Activated naive CD8-positive, alpha-beta T cell treated with anti-CD3 and anti-CD28 coated beads, Interleukin-2, amount 10 ng/mL, durations not matched to agents 7 days and 5 days (primary cell): ENCODE measurements at regions not wholly inside any gene's neighbourhood (a gene's known extent, or its start where the extent isn't known, plus 50 kb on each side); places are given as distances from the start of the nearest gene placed in this dataset.

ENCODE experiments used
- ATAC-seq: fragments of 150-1000 bp; cut with Tn5 transposase; one replicate; pipeline ENCODE4 v1.10.0; 2021; ENCODE audit warnings: low read depth, moderate library complexity
- POLR2A ChIA-PET: fragments of 350-600 bp; sonication (Branson Sonifier 250); formaldehyde crosslinking; loops from one replicate; lab custom pipeline; 2021; ENCODE audit warnings: antibody characterized with exemption; lab: Charles Lee
- DNase-seq: peaks from one replicate; pipeline ENCODE4 v3.0.0; 2021
- H3K27ac Mint-ChIP-seq: one replicate; pipeline ENCODE4 v1.8.0; 2022; ENCODE audit warnings: mild to moderate bottlenecking, mixed read lengths
- H3K27me3 Mint-ChIP-seq: one replicate; pipeline ENCODE4 v1.8.0; 2022; ENCODE audit warnings: mild to moderate bottlenecking, moderate library complexity, mixed read lengths
- H3K36me3 Mint-ChIP-seq: one replicate; pipeline ENCODE4 v1.8.0; 2021; ENCODE audit warnings: mild to moderate bottlenecking, mixed read lengths
- H3K4me1 Mint-ChIP-seq: one replicate; pipeline ENCODE4 v1.8.0; 2021; ENCODE audit warnings: mixed read lengths
- H3K4me3 Mint-ChIP-seq: one replicate; pipeline ENCODE4 v1.8.0; 2022; ENCODE audit warnings: mild to moderate bottlenecking, moderate library complexity, mixed read lengths
- H3K9me3 Mint-ChIP-seq: one replicate; pipeline ENCODE4 v1.8.0; 2021; ENCODE audit warnings: mixed read lengths

DNA sequence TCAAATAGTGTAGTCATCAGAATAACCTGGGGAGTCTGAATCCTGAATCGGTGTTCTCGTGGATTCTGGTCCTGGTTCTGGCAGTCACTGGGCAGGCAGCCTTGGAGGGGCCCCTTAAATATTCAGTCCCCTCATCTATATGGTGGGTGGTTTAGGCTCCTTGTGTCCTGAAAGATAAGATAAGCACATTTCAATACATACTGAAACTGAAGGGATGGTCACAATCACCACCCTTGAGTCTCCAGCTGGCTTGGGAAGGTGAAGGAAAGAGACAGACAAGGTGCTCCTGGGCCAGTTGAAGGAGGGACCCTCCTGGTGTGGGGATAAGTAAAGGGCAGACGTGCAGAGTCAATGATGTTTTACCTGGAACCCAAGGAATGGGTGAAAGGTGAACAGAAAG, 146.7 kb downstream of the CXCL12 start:
- Mint-ChIP-seq H3K27ac (no peak overlapping the region), H3K4me3 (no peak overlapping the region), H3K27me3 (no peaks in the 10 kb centered on the region), H3K36me3 (no peaks in the 10 kb centered on the region), H3K9me3 (peaks cover 7% of the 10 kb centered on the region), H3K4me1 (no peaks in the 10 kb centered on the region)
- ATAC-seq (no peak), DNase-seq (no peak)
- POLR2A ChIA-PET = no interaction called here

DNA sequence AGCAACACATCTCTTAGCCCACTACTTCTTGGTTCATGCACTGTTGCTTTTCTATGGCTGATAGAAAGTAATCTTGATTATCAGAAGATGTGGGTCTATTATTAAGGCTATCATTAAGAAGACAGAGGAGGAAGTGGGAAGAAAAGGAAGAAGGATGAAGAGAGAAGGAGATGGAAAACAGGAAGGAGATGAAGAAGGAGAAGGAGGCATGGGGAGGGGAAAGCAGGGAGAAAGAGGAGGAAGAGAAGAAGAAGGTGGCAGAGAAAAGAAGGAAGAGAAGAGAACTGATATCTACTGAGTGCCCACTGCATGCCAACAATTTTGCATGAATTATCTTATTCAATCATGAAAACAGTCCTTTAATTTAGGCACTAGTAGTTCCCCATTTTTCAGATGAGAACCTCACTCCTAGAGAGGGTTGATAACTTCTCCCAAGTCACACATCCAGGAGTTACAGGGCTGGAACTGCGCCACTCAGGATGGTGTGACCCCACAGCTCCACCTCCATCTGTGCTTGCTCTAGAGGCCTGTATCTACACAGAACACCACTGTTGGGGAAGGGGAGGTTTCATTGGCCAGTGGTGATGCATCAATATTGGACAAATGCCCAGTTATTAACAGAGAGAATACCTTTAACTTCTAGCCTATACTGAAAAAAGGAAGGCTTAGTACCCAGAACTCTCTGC, 147.4 kb downstream of the CXCL12 start:
- POLR2A ChIA-PET = no interaction called here
- ATAC-seq (no peak), DNase-seq (no peak)
- H3K27me3 Mint-ChIP-seq = no peaks in the 10 kb centered on the region
- H3K27ac Mint-ChIP-seq = no peak overlapping the region
- H3K4me1 Mint-ChIP-seq = no peaks in the 10 kb centered on the region
- peaks cover 3% of the 10 kb centered on the region for H3K9me3 Mint-ChIP-seq
- no peaks in the 10 kb centered on the region for H3K36me3 Mint-ChIP-seq
- H3K4me3 Mint-ChIP-seq = no peak overlapping the region

DNA sequence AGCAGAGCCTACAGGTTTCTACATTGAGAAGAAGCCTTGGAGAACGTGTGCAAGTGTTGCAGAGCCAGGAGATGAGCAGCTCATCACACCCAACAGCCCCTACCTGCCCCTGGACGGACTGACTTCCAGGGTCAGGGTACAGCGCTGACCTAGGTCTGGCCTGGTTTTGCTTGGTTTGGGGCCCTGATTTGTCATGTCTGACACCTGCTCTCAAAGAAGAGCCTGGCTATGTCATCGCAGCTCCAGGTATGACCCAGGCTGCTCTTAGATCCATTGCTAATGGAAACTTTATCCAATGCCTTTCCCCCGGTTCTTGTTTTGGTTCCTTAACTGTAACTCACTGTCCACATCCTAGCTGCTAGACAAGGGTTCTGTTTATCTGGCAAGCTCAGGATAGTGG, 149.5 kb downstream of the CXCL12 start:
- POLR2A ChIA-PET = interaction anchor here (0.5 kb wide), 1 partner anchor 417 kb away, joined by 4 read pairs; no protein-coding TSS in a partner anchor
- no peak for DNase-seq
- no peaks in the 10 kb centered on the region for H3K27me3 Mint-ChIP-seq

DNA sequence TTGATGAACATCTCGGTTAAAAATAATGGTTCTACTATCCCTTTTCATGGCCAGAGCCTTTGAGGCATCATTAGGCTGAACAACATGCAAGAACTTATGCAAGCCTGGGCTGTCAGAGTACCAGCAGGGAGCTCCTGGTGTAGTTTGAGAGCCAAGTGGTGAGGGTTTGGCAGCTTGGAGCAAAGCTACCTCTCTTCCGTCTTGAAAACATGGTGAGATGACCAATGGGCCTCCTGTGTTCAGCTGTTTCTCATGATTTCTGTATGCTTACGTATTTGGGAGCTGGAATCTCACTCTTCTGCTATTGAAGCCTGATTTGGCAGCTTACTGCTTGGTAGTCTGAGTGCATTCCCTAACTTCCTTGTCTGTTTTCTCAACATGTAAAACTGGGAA, 150.4 kb downstream of the CXCL12 start:
- Mint-ChIP-seq H3K27me3 (no peaks in the 10 kb centered on the region), H3K27ac (no peak overlapping the region), H3K4me1 (no peaks in the 10 kb centered on the region), H3K4me3 (no peak overlapping the region), H3K36me3 (no peaks in the 10 kb centered on the region), H3K9me3 (peaks cover 1% of the 10 kb centered on the region)
- POLR2A ChIA-PET = no interaction called here
- DNase-seq = no peak
- no peak for ATAC-seq

More for the DNA sequence above, 149.5 kb downstream of the CXCL12 start:
- no peak overlapping the region for H3K27ac Mint-ChIP-seq
- no peak overlapping the region for H3K4me3 Mint-ChIP-seq
- ATAC-seq = no peak
- no peaks in the 10 kb centered on the region for H3K4me1 Mint-ChIP-seq
- peaks cover 4% of the 10 kb centered on the region for H3K9me3 Mint-ChIP-seq
- no peaks in the 10 kb centered on the region for H3K36me3 Mint-ChIP-seq

DNA sequence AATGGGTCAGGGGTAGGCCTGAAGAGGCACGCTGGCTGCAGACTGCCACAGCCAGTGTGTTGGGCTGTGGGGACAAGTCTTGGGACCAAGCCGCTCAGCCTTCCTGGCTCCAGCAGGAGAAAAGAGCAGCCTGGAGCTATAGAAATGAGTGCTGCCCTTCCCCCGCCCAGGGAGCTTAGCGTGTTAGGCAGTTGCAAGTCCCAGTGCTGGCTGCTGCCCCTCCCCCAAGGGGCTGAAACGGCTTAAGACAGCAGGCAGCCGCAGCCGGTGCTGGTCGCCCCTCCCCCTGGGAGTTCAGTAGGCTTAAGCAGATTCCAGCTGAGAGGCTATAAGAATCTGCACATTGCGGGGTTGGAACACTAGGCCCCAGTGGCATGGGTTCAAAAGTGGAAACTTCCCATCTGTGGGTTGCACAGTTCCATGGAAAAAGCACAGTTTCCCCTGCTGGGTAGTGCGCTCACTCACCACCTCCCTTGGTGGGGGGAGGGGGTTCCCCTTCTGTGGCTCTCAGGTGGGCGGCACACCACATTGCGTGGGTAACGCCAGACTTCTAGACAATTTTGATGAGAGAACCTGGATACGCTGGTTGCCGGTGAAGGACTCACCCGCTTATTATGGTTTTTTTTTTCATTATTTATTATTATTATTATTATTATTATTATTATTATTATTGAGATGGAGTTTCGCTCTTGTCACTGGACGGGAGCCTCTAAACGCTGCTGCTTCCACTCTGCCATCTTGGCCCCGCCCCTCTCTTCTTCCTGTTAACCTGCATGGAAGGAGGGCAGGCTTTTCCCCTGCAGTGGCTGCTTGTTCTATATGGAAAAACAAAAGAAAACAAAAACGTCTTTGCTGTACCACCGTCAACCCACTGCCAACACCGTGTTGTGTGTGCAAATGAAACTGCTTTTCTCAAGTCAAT, 151.1 kb downstream of the CXCL12 start:
- no peaks in the 10 kb centered on the region for H3K4me1 Mint-ChIP-seq
- POLR2A ChIA-PET = no interaction called here
- H3K9me3 Mint-ChIP-seq = peaks cover 3% of the 10 kb centered on the region
- no peaks in the 10 kb centered on the region for H3K36me3 Mint-ChIP-seq
- DNase-seq (no peak), ATAC-seq (no peak)
- no peak overlapping the region for H3K4me3 Mint-ChIP-seq
- H3K27me3 Mint-ChIP-seq = no peaks in the 10 kb centered on the region
- H3K27ac Mint-ChIP-seq = no peak overlapping the region

DNA sequence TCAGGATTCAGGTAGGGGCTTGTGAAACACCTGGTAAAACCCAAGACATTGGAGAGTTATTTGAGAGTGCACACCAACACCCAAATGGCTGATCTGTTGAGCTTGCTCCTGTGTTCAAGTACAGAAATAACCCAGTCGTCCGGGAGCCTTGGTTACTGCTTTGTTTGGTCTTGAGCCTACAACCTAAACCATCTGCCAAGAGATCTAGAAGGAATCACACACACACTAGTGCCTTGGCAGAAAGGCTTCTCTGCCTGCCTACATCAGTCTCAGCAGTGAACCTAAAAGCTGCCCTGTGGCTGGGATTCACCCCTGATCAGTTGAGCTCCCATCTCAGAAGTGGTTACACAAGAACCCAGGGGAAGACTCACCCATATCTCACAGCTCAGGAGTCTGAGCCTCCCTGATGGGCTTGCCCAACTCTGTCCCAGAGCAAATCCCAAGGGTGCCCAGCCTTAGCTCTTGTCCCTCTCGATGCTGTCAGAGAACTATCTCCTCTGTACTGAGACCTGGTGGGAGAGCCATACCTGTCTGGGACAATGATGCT, 167.6 kb downstream of the CXCL12 start:
- POLR2A ChIA-PET = no interaction called here
- Mint-ChIP-seq H3K27me3 (peaks cover 2% of the 10 kb centered on the region), H3K9me3 (peaks cover 6% of the 10 kb centered on the region), H3K27ac (no peak overlapping the region), H3K4me3 (no peak overlapping the region), H3K4me1 (no peaks in the 10 kb centered on the region), H3K36me3 (no peaks in the 10 kb centered on the region)
- ATAC-seq (no peak), DNase-seq (no peak)

DNA sequence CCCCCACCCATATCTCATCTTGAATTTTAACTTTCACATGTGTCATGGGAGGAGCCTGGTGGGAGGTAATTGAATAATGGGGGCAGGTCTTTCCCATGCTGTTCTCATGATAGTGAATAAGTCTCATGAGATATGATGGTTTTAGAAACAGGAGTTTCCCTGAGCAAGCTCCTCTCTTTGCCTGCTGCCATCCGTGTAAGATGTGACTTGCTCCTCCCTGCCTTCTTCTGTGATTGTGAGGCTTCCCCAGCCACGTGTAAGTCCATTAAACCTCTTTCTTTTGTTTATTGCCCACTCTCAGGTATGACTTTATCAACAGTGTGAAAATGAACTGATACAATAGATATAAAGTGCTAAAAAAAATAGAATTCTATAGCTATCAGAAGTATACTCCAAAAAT, 168.8 kb downstream of the CXCL12 start:
- Mint-ChIP-seq H3K4me1 (no peaks in the 10 kb centered on the region), H3K36me3 (no peaks in the 10 kb centered on the region), H3K27me3 (peaks cover 2% of the 10 kb centered on the region), H3K27ac (no peak overlapping the region), H3K9me3 (peaks cover 6% of the 10 kb centered on the region), H3K4me3 (no peak overlapping the region)
- ATAC-seq (no peak), DNase-seq (no peak)
- POLR2A ChIA-PET = no interaction called here

DNA sequence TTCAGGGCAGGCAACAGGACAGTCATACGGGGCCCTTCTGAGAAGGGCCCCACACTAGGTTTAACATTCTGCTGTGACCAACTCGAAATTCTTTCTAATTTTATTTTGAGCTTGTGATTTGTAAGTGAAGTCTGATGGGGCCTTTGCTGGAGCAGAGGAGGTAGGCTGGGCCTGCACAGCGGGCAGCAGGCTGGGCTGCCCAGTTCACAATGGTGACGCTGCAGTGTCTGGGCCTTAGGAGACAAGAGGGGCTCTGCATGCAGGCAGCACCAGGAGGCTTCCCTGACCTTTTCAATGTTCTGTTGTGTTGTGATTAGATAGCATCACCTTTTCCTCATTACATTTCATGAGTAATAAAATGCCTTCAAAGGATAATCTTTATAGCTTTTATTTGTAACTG, 175.1 kb downstream of the CXCL12 start:
- no peak overlapping the region for H3K27ac Mint-ChIP-seq
- POLR2A ChIA-PET = interaction anchor here (0.6 kb wide), 1 partner anchor 39 kb away, joined by 3 read pairs; no protein-coding TSS in a partner anchor
- no peaks in the 10 kb centered on the region for H3K36me3 Mint-ChIP-seq
- DNase-seq (no peak), ATAC-seq (no peak)
- H3K4me3 Mint-ChIP-seq = no peak overlapping the region
- no peaks in the 10 kb centered on the region for H3K4me1 Mint-ChIP-seq
- peaks cover 2% of the 10 kb centered on the region for H3K27me3 Mint-ChIP-seq
- peaks cover 3% of the 10 kb centered on the region for H3K9me3 Mint-ChIP-seq

DNA sequence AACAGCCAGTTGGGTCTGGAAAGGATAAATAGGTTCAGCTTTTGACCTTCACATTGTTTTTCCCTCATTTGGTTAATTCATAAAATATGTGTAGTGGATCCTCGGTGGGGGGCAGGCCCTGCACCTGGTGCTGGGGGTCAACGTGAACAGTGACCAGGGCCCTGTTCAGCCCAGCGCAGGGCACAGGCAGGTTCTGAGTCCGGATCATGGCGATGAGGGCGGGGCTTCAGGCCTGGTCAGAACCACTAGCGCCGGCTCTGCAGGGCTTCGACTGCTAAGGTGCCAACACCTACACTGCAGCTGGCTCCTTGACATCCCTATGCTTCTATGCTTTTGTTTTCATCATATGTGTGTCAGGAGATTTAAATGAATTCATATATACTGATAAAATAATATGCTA, 177.7 kb downstream of the CXCL12 start:
- Mint-ChIP-seq H3K36me3 (no peaks in the 10 kb centered on the region), H3K27ac (no peak overlapping the region), H3K4me3 (no peak overlapping the region), H3K9me3 (no peaks in the 10 kb centered on the region), H3K4me1 (no peaks in the 10 kb centered on the region), H3K27me3 (peaks cover 2% of the 10 kb centered on the region)
- no peak for DNase-seq
- no peak for ATAC-seq
- POLR2A ChIA-PET = no interaction called here

DNA sequence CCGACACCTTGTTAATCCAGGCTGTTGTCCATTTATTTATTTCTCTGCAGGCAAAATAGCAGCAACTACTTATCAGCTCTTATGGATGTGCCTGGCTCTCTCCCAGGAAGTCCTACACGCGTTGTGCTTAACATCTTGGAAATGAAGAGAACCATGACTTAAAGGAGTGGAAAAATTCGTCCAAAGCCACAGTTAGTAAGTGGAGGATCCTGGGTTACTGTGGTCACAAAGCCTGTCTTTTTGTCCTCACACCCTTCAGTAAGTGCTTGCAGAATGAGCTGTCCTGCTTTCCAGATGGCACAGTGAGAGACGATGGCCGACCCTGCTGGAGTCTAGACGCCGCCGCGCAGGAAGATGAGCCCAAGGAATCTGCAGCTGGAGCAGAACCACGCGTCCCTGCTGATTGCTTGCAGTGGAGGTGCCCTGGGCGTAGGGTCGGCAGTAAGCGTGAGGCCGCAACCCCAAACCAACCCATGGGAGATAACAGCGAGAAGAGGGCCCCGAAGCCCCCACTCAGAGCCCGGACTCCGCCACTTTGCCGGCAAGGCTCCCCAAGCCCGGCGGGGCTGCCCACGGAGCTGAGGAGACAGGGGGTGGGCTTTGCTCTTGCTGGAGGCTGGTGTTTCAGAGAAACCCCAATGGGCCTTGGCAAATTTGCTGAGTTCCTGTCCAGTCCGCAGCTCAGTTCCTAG, 178.6 kb downstream of the CXCL12 start:
- no peak for ATAC-seq
- no peak overlapping the region for H3K27ac Mint-ChIP-seq
- DNase-seq = no peak
- no peaks in the 10 kb centered on the region for H3K36me3 Mint-ChIP-seq
- no peak overlapping the region for H3K4me3 Mint-ChIP-seq
- H3K9me3 Mint-ChIP-seq = no peaks in the 10 kb centered on the region
- peaks cover 2% of the 10 kb centered on the region for H3K27me3 Mint-ChIP-seq
- POLR2A ChIA-PET = no interaction called here
- no peaks in the 10 kb centered on the region for H3K4me1 Mint-ChIP-seq

DNA sequence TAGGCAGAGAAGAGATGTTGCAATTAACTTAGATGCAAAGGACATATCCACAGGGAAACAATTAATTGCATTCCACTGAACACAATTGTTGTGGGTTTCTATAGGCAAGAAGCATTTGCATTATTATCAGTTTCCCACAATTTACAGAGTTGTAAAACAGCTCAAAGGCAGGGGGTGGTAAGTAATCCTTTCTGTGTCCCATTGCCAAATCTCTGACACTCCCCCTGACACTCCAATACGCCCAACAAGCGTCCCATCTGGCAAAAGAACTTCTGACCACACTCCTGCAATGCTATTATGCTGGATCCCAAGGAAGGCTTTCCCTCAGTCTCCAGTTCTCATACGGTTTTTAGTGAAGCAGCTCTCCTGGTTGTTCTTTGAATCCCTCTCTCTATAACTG, 179.8 kb downstream of the CXCL12 start:
- DNase-seq = no peak
- POLR2A ChIA-PET = no interaction called here
- no peak overlapping the region for H3K4me3 Mint-ChIP-seq
- no peak for ATAC-seq
- no peaks in the 10 kb centered on the region for H3K4me1 Mint-ChIP-seq
- H3K27me3 Mint-ChIP-seq = peaks cover 2% of the 10 kb centered on the region
- H3K27ac Mint-ChIP-seq = no peak overlapping the region
- peaks cover 1% of the 10 kb centered on the region for H3K9me3 Mint-ChIP-seq
- no peaks in the 10 kb centered on the region for H3K36me3 Mint-ChIP-seq

DNA sequence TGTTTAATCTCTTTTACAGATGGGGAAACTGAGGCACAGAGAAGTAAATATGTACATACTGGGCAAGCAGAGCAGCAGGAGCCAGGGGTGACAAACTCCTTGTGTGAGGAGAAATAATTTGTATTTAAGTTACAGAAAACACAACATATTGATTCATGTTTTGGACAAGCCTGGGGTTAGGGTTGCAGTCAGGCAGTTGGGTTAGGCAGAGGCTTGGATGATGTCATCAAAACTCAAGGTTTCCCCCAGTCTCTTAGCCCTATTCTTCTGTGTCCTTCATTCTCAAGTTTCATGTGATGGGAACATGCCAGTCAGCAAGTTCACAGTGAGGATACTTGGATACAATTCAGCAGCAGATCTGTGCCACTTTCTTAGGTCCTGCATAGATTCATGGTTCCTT, 181.4 kb downstream of the CXCL12 start:
- Mint-ChIP-seq H3K27me3 (peaks cover 2% of the 10 kb centered on the region), H3K4me3 (no peak overlapping the region), H3K9me3 (peaks cover 1% of the 10 kb centered on the region), H3K27ac (no peak overlapping the region), H3K36me3 (no peaks in the 10 kb centered on the region), H3K4me1 (no peaks in the 10 kb centered on the region)
- DNase-seq (no peak), ATAC-seq (no peak)
- POLR2A ChIA-PET = no interaction called here

DNA sequence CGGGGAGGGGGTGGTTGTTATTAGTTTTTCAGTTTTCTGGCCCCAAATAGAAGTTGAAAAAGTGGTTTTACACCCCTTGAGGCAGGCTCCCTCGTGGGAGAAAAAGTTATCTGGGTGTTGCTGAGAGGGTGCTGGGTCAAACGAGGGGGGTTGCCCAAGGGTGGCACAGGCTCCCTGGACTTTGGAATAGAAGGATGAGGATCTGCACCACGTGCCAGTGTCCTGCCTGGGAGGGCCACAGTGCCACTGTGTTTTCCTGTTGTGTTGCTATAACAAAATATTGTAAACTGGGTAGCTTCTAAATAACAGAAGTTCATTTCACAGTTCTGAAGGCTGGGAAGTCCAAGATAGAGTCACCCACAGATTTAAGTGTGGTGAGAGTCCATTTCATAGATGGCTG, 181.9 kb downstream of the CXCL12 start:
- Mint-ChIP-seq H3K27me3 (peaks cover 2% of the 10 kb centered on the region), H3K27ac (no peak overlapping the region), H3K4me3 (no peak overlapping the region), H3K4me1 (no peaks in the 10 kb centered on the region), H3K9me3 (peaks cover 1% of the 10 kb centered on the region), H3K36me3 (no peaks in the 10 kb centered on the region)
- POLR2A ChIA-PET = no interaction called here
- DNase-seq = no peak
- ATAC-seq = no peak
